Calu3 (cell line): ENCODE measurements at regions not wholly inside any gene's neighbourhood (a gene's known extent, or its start where the extent isn't known, plus 50 kb on each side); places are given as distances from the start of the nearest gene placed in this dataset.
"Not testable (repeated sequence)": the region's sequence is repeated elsewhere in the genome, so short reads cannot be mapped to it uniquely, and the experiment has no call there.

Experiments used
- BruUV-seq: library from RNA; stranded (reverse); fragments of 400-500 nt; replicated peaks from 2 replicates; lab custom pipeline; 2021; lab: Mats Ljungman, UMichigan
- CTCF ChIA-PET: fragments of 300-600 bp; sonication (Branson Sonifier 250); formaldehyde crosslinking; loops from one replicate; lab custom pipeline; 2022; ENCODE audit warnings: antibody characterized with exemption; lab: Charles Lee
- DNase-seq: peaks from one replicate; pipeline ENCODE4 v3.0.0; 2022
- H3K27ac Mint-ChIP-seq: one replicate; pipeline ENCODE4 v1.8.0; 2022; ENCODE audit warnings: mixed read lengths; ENCODE audit not compliant: unreplicated experiment
- H3K27me3 Mint-ChIP-seq: one replicate; pipeline ENCODE4 v1.8.0; 2022; ENCODE audit warnings: mixed read lengths; ENCODE audit not compliant: unreplicated experiment
- H3K36me3 Mint-ChIP-seq: one replicate; pipeline ENCODE4 v1.8.0; 2022; ENCODE audit warnings: mild to moderate bottlenecking, moderate library complexity, mixed read lengths; ENCODE audit not compliant: insufficient read depth, unreplicated experiment
- H3K4me1 Mint-ChIP-seq: one replicate; pipeline ENCODE4 v1.8.0; 2022; ENCODE audit warnings: mild to moderate bottlenecking, low read depth, mixed read lengths; ENCODE audit not compliant: unreplicated experiment
- H3K4me3 Mint-ChIP-seq: one replicate; pipeline ENCODE4 v1.8.0; 2022; ENCODE audit warnings: mild to moderate bottlenecking, low read depth, moderate library complexity, mixed read lengths; ENCODE audit not compliant: unreplicated experiment
- H3K9me3 Mint-ChIP-seq: one replicate; pipeline ENCODE4 v1.8.0; 2022; ENCODE audit warnings: low read depth, mixed read lengths; ENCODE audit not compliant: unreplicated experiment
- CTCF ChIP-seq: fragments of 200-600 bp; IDR thresholded peaks from one replicate; pipeline ENCODE4 v1.8.0; 2022; ENCODE audit warnings: antibody characterized with exemption; ENCODE audit not compliant: unreplicated experiment
- intact Hi-C: fragments of 100-400 bp; cut with micrococcal nuclease; formaldehyde crosslinking; loops from one replicate; pipeline ENCODE4 v1.10.0; 2022; ENCODE audit not compliant: unreplicated experiment

GRCh38 chr6:95741045-95741444 lies 163.7 kb downstream of the MANEA start:
- intact Hi-C loops = no loop called here
- Mint-ChIP-seq H3K9me3 (no peaks in the 10 kb centered on the region), H3K27ac (no peak overlapping the region), H3K4me1 (no peaks in the 10 kb centered on the region), H3K4me3 (no peak overlapping the region), H3K27me3 (no peaks in the 10 kb centered on the region), H3K36me3 (no peaks in the 10 kb centered on the region)
- BruUV-seq = no TSS peak
- no peak for TF ChIP-seq CTCF
- DNase-seq = no peak
- CTCF ChIA-PET = no interaction called here

GRCh38 chr6:95742767-95743289 lies 165.5 kb downstream of the MANEA start:
- Mint-ChIP-seq H3K27me3 (no peaks in the 10 kb centered on the region), H3K27ac (no peak overlapping the region), H3K9me3 (no peaks in the 10 kb centered on the region), H3K4me1 (no peaks in the 10 kb centered on the region), H3K4me3 (no peak overlapping the region), H3K36me3 (no peaks in the 10 kb centered on the region)
- no peak for TF ChIP-seq CTCF
- no TSS peak for BruUV-seq
- intact Hi-C loops = no loop called here
- no peak for DNase-seq
- CTCF ChIA-PET = no interaction called here

- DNase-seq = no peak
- Mint-ChIP-seq H3K4me1 (no peaks in the 10 kb centered on the region), H3K27ac (no peak overlapping the region), H3K27me3 (no peaks in the 10 kb centered on the region), H3K4me3 (no peak overlapping the region), H3K9me3 (no peaks in the 10 kb centered on the region), H3K36me3 (no peaks in the 10 kb centered on the region)
- CTCF ChIA-PET = no interaction called here
- intact Hi-C loops = no loop called here
- BruUV-seq = no TSS peak
- TF ChIP-seq CTCF = no peak
Observed at GRCh38 chr6:95743591-95743990, 166.3 kb downstream of the MANEA start.

GRCh38 chr6:95758236-95759069 lies 181.1 kb downstream of the MANEA start:
- H3K9me3 Mint-ChIP-seq, H3K4me1 Mint-ChIP-seq, H3K27me3 Mint-ChIP-seq, H3K4me3 Mint-ChIP-seq, BruUV-seq, H3K27ac Mint-ChIP-seq, H3K36me3 Mint-ChIP-seq, CTCF ChIA-PET, intact Hi-C loops, DNase-seq: not testable (repeated sequence)
